ENCODE measurements at regions not wholly inside any gene's neighbourhood (a gene's known extent, or its start where the extent isn't known, plus 50 kb on each side); places are given as distances from the start of the nearest gene placed in this dataset.
"Not testable (repeated sequence)": the region's sequence is repeated elsewhere in the genome, so short reads cannot be mapped to it uniquely, and the experiment has no call there.

GRCh38 chr6:126721581-126722160 lies 381.8 kb downstream of the CENPW start:
- Mint-ChIP-seq H3K4me1 (ENCODE audit: low read depth) (peaks cover 14% of the 10 kb centered on the region), H3K27me3 (ENCODE audit: low read depth) (peaks cover 1% of the 10 kb centered on the region), H3K4me3 (ENCODE audit: unreplicated experiment) (no peak overlapping the region), H3K36me3 (ENCODE audit: low read depth) (no peaks in the 10 kb centered on the region), H3K9me3 (ENCODE audit: low read depth) (peaks cover 8% of the 10 kb centered on the region), H3K27ac (ENCODE audit: unreplicated experiment) (peak overlapping the region; percentile 84)
- no peak for TF ChIP-seq CTCF (IDR thresholded peaks at IDR 0.05)
- no peak for DNase-seq (ENCODE audit: low spot score)

- H3K4me1 Mint-ChIP-seq (ENCODE audit: low read depth), result peaks cover 7% of the 10 kb centered on the region
- H3K9me3 Mint-ChIP-seq (ENCODE audit: low read depth), result peaks cover 14% of the 10 kb centered on the region
- no peaks in the 10 kb centered on the region for H3K27me3 Mint-ChIP-seq (ENCODE audit: low read depth)
- no peak overlapping the region for H3K27ac Mint-ChIP-seq (ENCODE audit: unreplicated experiment)
- DNase-seq (ENCODE audit: low spot score), result no peak
- TF ChIP-seq CTCF (IDR thresholded peaks at IDR 0.05), result no peak
- peaks cover under 1% of the 10 kb centered on the region for H3K36me3 Mint-ChIP-seq (ENCODE audit: low read depth)
- no peak overlapping the region for H3K4me3 Mint-ChIP-seq (ENCODE audit: unreplicated experiment)
These were observed 382.5 kb downstream of the CENPW start for GRCh38 chr6:126722411-126722810.

- DNase-seq (ENCODE audit: low spot score), result no peak
- H3K4me1 Mint-ChIP-seq (ENCODE audit: low read depth), result peaks cover 7% of the 10 kb centered on the region
- no peak overlapping the region for H3K27ac Mint-ChIP-seq (ENCODE audit: unreplicated experiment)
- peaks cover 3% of the 10 kb centered on the region for H3K36me3 Mint-ChIP-seq (ENCODE audit: low read depth)
- H3K27me3 Mint-ChIP-seq (ENCODE audit: low read depth), result no peaks in the 10 kb centered on the region
- TF ChIP-seq CTCF (IDR thresholded peaks at IDR 0.05), result no peak
- no peak overlapping the region for H3K4me3 Mint-ChIP-seq (ENCODE audit: unreplicated experiment)
- H3K9me3 Mint-ChIP-seq (ENCODE audit: low read depth), result peaks cover 23% of the 10 kb centered on the region
These were observed 383.7 kb downstream of the CENPW start for GRCh38 chr6:126723541-126724170.

GRCh38 chr6:126724821-126725220 lies 384.9 kb downstream of the CENPW start:
- peaks cover 30% of the 10 kb centered on the region for H3K9me3 Mint-ChIP-seq (ENCODE audit: low read depth)
- H3K27ac Mint-ChIP-seq (ENCODE audit: unreplicated experiment), result no peak overlapping the region
- H3K4me1 Mint-ChIP-seq (ENCODE audit: low read depth), result peaks cover 7% of the 10 kb centered on the region
- peaks cover 5% of the 10 kb centered on the region for H3K36me3 Mint-ChIP-seq (ENCODE audit: low read depth)
- H3K27me3 Mint-ChIP-seq (ENCODE audit: low read depth), result no peaks in the 10 kb centered on the region
- no peak for TF ChIP-seq CTCF (IDR thresholded peaks at IDR 0.05)
- H3K4me3 Mint-ChIP-seq (ENCODE audit: unreplicated experiment), result no peak overlapping the region
- no peak for DNase-seq (ENCODE audit: low spot score)

GRCh38 chr6:126726454-126726853 lies 386.5 kb downstream of the CENPW start:
- H3K36me3 Mint-ChIP-seq (ENCODE audit: low read depth); H3K4me3 Mint-ChIP-seq (ENCODE audit: unreplicated experiment); H3K27ac Mint-ChIP-seq (ENCODE audit: unreplicated experiment); H3K4me1 Mint-ChIP-seq (ENCODE audit: low read depth); H3K27me3 Mint-ChIP-seq (ENCODE audit: low read depth): not testable (repeated sequence)
- peaks cover 37% of the 10 kb centered on the region for H3K9me3 Mint-ChIP-seq (ENCODE audit: low read depth)
- DNase-seq (ENCODE audit: low spot score), result peak; percentile 54

GRCh38 chr6:126738146-126738545 lies 380.3 kb upstream of the RSPO3 start:
- Mint-ChIP-seq H3K27me3 (ENCODE audit: low read depth) (peaks cover 8% of the 10 kb centered on the region), H3K9me3 (ENCODE audit: low read depth) (no peaks in the 10 kb centered on the region), H3K36me3 (ENCODE audit: low read depth) (no peaks in the 10 kb centered on the region), H3K27ac (ENCODE audit: unreplicated experiment) (no peak overlapping the region), H3K4me1 (ENCODE audit: low read depth) (peaks cover 4% of the 10 kb centered on the region), H3K4me3 (ENCODE audit: unreplicated experiment) (no peak overlapping the region)
- TF ChIP-seq CTCF (IDR thresholded peaks at IDR 0.05), result no peak
- DNase-seq (ENCODE audit: low spot score), result no peak
